Prostate gland (tissue), 2 donors: ENCODE measurements at regions not wholly inside any gene's neighbourhood (a gene's known extent, or its start where the extent isn't known, plus 50 kb on each side); places are given as distances from the start of the nearest gene placed in this dataset.

Source experiments
- CTCF ChIP-seq, 4 experiments: fragments of 200-600 bp in 2 of 4; fragments of 450-650 bp in 2 of 4; sonication (generic) in 2 of 4; IDR thresholded peaks; 1 replicate in 3 of 4; 2 replicates in 1 of 4; pipeline ENCODE4 v1.5.1; 2016 to 2019; ENCODE audit warnings: antibody characterized with exemption in 4 of 4, mild to moderate bottlenecking in 2 of 4, moderate library complexity in 2 of 4
- POLR2A ChIP-seq: fragments of 450-650 bp; IDR thresholded peaks from one replicate; pipeline ENCODE4 v1.6.1; 2016; ENCODE audit warnings: antibody characterized with exemption, mild to moderate bottlenecking

- TF ChIP-seq CTCF (IDR thresholded peaks at IDR 0.05): no peak
- no peak for TF ChIP-seq POLR2A
These were observed 208.3 kb upstream of the PELI2 start for GRCh38 chr14:55909879-55910278.
